NCI-H2196 treated with DMSO at 0.1 percent for 48 hours (cell line): ENCODE measurements at regions not wholly inside any gene's neighbourhood (a gene's known extent, or its start where the extent isn't known, plus 50 kb on each side); places are given as distances from the start of the nearest gene placed in this dataset.
"Not testable (repeated sequence)": the region's sequence is repeated elsewhere in the genome, so short reads cannot be mapped to it uniquely, and the experiment has no call there.

Experiments
- DNase-seq: peaks from one replicate; lab custom pipeline; 2025; ENCODE audit not compliant: unreplicated experiment; lab: John Stamatoyannopoulos, UW

GRCh38 chr4:66955784-66956183, 589.5 kb downstream of the CENPC start:
- no peak for DNase-seq

GRCh38 chr4:66949419-66949818, 595.9 kb downstream of the CENPC start:
- DNase-seq = no peak

GRCh38 chr4:66946761-66947160, 598.5 kb downstream of the CENPC start:
- DNase-seq = no peak

- no peak for DNase-seq
Measured at GRCh38 chr4:66943112-66943511, 602.2 kb downstream of the CENPC start.

GRCh38 chr4:66931981-66932380, 613.3 kb downstream of the CENPC start:
- not testable (repeated sequence) for DNase-seq

GRCh38 chr4:66930206-66930605, 615.1 kb downstream of the CENPC start:
- DNase-seq = no peak

- no peak for DNase-seq
Measured at GRCh38 chr4:66929748-66930147, 615.6 kb downstream of the CENPC start.

- DNase-seq = not testable (repeated sequence)
Measured at GRCh38 chr4:66928881-66929280, 616.4 kb downstream of the CENPC start.

- no peak for DNase-seq
Measured at GRCh38 chr4:66927937-66928336, 617.4 kb downstream of the CENPC start.

GRCh38 chr4:66926687-66927086, 618.6 kb downstream of the CENPC start:
- no peak for DNase-seq

GRCh38 chr4:66923081-66923865, 622.0 kb downstream of the CENPC start:
- no peak for DNase-seq

GRCh38 chr4:66921433-66921832, 623.9 kb downstream of the CENPC start:
- no peak for DNase-seq

GRCh38 chr4:66920514-66920913, 624.8 kb downstream of the CENPC start:
- DNase-seq = no peak

- no peak for DNase-seq
Measured at GRCh38 chr4:66911880-66912279, 633.4 kb downstream of the CENPC start.

- DNase-seq = no peak
Measured at GRCh38 chr4:66906314-66906713, 639.0 kb downstream of the CENPC start.

- DNase-seq = no peak
Measured at GRCh38 chr4:66899422-66900065, 645.8 kb downstream of the CENPC start.

GRCh38 chr4:66893807-66894206, 651.5 kb downstream of the CENPC start:
- no peak for DNase-seq

- no peak for DNase-seq
Measured at GRCh38 chr4:66887061-66887460, 658.2 kb downstream of the CENPC start.

GRCh38 chr4:66885501-66886165, 659.7 kb downstream of the CENPC start:
- no peak for DNase-seq

- DNase-seq = no peak
Measured at GRCh38 chr4:66876946-66877345, 668.4 kb downstream of the CENPC start.

- DNase-seq = no peak
Measured at GRCh38 chr4:66872661-66873060, 672.6 kb downstream of the CENPC start.

GRCh38 chr4:66863481-66863880, 681.8 kb downstream of the CENPC start:
- DNase-seq = no peak
